Kidney epithelial cell (primary cell): ENCODE measurements at regions not wholly inside any gene's neighbourhood (a gene's known extent, or its start where the extent isn't known, plus 50 kb on each side); places are given as distances from the start of the nearest gene placed in this dataset.
A peak's percentile ranks its signal among the peaks of the same experiment; 100 is the strongest.

Experiments used
- DNase-seq: peaks from one replicate; pipeline ENCODE4 v3.0.0-alpha.2; 2010; ENCODE audit warnings: low read depth
- H3K27me3 ChIP-seq: 2 replicates; pipeline ENCODE4 v1.6.0; 2011; ENCODE audit warnings: low read length; ENCODE audit not compliant: control insufficient read depth, insufficient read depth
- H3K36me3 ChIP-seq: 2 replicates; pipeline ENCODE4 v1.5.1; 2011; ENCODE audit warnings: low read length; ENCODE audit not compliant: control insufficient read depth, insufficient read depth
- H3K4me3 ChIP-seq: 2 replicates; pipeline ENCODE4 v1.5.1; 2011; ENCODE audit warnings: low read depth, mild to moderate bottlenecking, control low read depth, low read length
- TF ChIP-seq, protein P1 (sequence below): IDR thresholded peaks from 2 replicates; pipeline ENCODE4 v1.5.1; 2011; ENCODE audit warnings: mild to moderate bottlenecking, moderate library complexity, low read length, control low read depth, inconsistent platforms; ENCODE audit not compliant: insufficient read depth, poor library complexity, severe bottlenecking

DNA sequence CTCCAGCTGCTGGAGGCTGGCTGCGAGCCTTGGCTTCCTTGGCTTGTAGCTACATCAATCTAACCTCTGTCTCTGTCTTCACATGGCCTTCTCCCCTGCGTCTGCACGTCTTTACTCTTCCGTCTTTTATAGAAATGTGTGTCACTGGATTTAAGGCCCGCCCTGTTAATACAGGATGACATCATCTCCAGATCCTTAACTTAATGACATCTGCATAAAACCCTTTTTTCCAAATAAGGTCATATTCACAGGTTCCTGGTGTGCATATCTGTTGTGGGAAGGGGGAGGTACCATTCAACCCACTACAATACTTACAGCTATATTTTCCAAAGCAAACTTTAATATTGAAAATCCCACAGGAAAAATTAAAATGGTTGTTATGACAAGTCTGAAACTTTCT lies 165.3 kb upstream of the FOXD3 start:
- Histone ChIP-seq H3K27me3 (no peaks in the 10 kb centered on the region), H3K36me3 (no peaks in the 10 kb centered on the region), H3K4me3 (no peak overlapping the region)
- DNase-seq: no peak
- TF ChIP-seq, protein P1, sequence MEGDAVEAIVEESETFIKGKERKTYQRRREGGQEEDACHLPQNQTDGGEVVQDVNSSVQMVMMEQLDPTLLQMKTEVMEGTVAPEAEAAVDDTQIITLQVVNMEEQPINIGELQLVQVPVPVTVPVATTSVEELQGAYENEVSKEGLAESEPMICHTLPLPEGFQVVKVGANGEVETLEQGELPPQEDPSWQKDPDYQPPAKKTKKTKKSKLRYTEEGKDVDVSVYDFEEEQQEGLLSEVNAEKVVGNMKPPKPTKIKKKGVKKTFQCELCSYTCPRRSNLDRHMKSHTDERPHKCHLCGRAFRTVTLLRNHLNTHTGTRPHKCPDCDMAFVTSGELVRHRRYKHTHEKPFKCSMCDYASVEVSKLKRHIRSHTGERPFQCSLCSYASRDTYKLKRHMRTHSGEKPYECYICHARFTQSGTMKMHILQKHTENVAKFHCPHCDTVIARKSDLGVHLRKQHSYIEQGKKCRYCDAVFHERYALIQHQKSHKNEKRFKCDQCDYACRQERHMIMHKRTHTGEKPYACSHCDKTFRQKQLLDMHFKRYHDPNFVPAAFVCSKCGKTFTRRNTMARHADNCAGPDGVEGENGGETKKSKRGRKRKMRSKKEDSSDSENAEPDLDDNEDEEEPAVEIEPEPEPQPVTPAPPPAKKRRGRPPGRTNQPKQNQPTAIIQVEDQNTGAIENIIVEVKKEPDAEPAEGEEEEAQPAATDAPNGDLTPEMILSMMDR: no peak

- TF ChIP-seq, protein P1: no peak
- Histone ChIP-seq H3K4me3 (no peak overlapping the region), H3K36me3 (no peaks in the 10 kb centered on the region), H3K27me3 (no peaks in the 10 kb centered on the region)
- DNase-seq: no peak
These were observed 153.3 kb upstream of the FOXD3 start for GRCh38 chr1:63169057-63169456.

DNA sequence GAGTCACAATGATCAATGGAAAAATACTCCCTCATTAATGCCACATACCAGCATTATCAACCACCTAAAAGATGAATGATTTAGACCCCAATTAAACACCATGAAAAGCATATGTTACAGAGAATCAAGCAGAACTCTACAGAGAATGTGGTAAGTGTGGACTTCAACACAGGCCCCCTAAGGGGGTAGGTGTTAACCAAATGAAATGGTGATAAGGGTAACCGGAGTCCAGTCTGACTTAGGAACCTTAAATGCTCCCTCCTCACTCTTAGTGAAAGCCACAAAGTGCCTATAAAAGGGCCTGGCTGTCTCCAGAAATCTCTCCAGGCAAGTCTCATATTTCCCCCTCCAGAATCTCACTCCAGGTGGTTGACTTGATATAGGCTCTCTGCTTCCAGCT lies 149.2 kb upstream of the FOXD3 start:
- DNase-seq: no peak
- TF ChIP-seq, protein P1: no peak
- H3K36me3 ChIP-seq: no peaks in the 10 kb centered on the region
- no peaks in the 10 kb centered on the region for H3K27me3 ChIP-seq
- no peak overlapping the region for H3K4me3 ChIP-seq

DNA sequence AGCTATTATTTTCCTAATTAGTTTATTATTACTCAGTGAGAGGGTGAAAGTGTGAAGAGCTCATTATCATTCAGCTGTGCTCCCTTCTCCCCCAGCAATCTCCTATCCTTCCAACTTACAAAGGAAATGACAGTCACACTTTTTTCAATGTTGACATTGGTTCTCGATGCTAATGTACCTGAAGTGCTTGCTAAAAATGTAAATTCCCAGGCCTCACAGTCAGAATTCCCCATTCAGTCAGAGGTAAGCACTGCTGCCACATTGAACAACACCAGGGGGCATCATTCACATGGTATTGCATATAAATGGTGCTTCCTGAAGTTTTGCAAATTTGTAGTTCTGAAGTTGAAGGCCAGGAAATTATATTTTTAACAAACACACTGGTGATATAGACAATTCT lies 132.7 kb upstream of the FOXD3 start:
- Histone ChIP-seq H3K36me3 (no peaks in the 10 kb centered on the region), H3K4me3 (no peak overlapping the region), H3K27me3 (no peaks in the 10 kb centered on the region)
- no peak for DNase-seq
- TF ChIP-seq, protein P1: peak; percentile 9

DNA sequence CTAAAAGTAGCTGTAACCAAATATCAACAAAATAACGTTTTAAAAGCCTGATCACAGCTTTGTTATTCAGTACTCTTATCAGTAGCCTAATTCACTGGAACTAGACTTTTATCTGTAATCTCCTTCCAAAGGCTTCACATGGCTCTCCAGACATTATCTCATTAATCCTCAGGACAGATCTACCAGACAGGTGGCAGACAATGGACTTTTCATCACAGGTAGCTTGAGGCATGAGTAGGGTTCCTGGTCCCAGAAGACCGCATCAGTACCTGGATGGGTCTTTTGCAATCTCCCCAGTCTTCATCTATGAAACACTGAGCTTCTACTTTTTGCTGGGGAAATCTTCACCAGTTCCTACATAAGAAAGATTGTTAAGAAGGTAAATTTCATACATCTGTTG lies 132.2 kb upstream of the FOXD3 start:
- TF ChIP-seq, protein P1: no peak

GRCh38 chr1:63198871-63199394 lies 123.4 kb upstream of the FOXD3 start:
- no peak for DNase-seq
- H3K36me3 ChIP-seq: no peaks in the 10 kb centered on the region
- H3K4me3 ChIP-seq: no peak overlapping the region
- peaks cover 9% of the 10 kb centered on the region for H3K27me3 ChIP-seq
- TF ChIP-seq, protein P1: no peak

More for the DNA sequence above, 132.2 kb upstream of the FOXD3 start:
- Histone ChIP-seq H3K4me3 (no peak overlapping the region), H3K27me3 (no peaks in the 10 kb centered on the region), H3K36me3 (no peaks in the 10 kb centered on the region)
- no peak for DNase-seq
